Hepatocyte (in vitro differentiated cells): ENCODE measurements at regions not wholly inside any gene's neighbourhood (a gene's known extent, or its start where the extent isn't known, plus 50 kb on each side); places are given as distances from the start of the nearest gene placed in this dataset.

Experiments used
- CTCF ChIP-seq: fragments of 200-600 bp; sonication (generic); IDR thresholded peaks from 2 replicates; pipeline ENCODE4 v1.5.1; 2016; ENCODE audit warnings: antibody characterized with exemption, mild to moderate bottlenecking; ENCODE audit not compliant: poor library complexity
- EZH2phosphoT487 ChIP-seq: fragments of 200-600 bp; sonication (generic); IDR thresholded peaks from one replicate; pipeline ENCODE4 v1.6.1; 2018; ENCODE audit warnings: antibody characterized with exemption, mild to moderate bottlenecking, low read depth, moderate library complexity; ENCODE audit not compliant: unreplicated experiment, severe bottlenecking

- TF ChIP-seq CTCF (no peak), EZH2phosphoT487 (no peak)
Measured at GRCh38 chr16:9035996-9036395, 55.4 kb upstream of the HAPSTR1 start.
